Stimulated activated CD8-positive, alpha-beta memory T cell treated with anti-CD3 and anti-CD28 coated beads, Interleukin-12 subunit alpha, Interleukin-12 subunit beta, amount 100 ng/mL, for 24 hours (primary cell): ENCODE measurements at regions not wholly inside any gene's neighbourhood (a gene's known extent, or its start where the extent isn't known, plus 50 kb on each side); places are given as distances from the start of the nearest gene placed in this dataset.
"Not testable (repeated sequence)": the region's sequence is repeated elsewhere in the genome, so short reads cannot be mapped to it uniquely, and the experiment has no call there.

ENCODE experiments used
- DNase-seq: peaks from one replicate; pipeline ENCODE4 v3.0.0-alpha.2; 2020; ENCODE audit errors: extremely low read depth

DNA sequence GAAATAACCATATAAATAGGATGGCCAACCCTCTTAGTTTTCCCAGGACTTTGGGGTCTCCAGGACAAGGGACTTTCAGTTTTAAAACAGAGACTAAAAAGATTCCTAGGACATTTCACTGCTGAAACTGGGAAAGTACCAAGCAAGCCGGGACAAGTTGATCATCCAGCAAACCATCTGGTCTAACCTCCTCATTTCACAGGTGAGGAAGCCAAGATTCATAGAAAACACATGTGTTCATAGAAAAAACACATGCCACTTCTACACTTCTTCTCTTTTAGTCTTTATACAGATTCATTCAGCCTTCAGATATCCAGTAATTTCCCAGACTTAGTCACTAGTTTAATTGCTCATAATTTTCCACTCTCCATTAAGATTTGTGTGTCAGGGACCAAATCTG, 165.6 kb upstream of the CCDC54 start:
- DNase-seq: no peak

DNA sequence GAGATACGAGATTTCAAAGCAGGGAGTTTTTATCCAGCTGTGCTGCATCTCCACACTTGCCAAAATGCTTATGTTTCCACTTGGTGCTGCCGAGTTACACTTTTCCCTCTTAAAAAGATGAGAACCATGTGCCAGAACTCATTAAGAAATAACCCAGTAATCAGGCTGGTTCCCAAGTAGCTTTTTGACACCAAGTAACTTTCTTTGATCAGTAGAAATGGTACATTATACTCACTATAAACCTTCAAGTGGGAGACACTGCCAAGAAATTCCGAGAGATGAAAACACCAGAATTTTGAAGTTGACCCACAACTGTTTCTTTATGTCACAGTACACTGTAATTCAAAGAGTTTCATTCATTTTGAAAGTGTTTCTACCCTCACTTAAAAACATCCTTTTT, 164.6 kb upstream of the CCDC54 start:
- DNase-seq: no peak

DNA sequence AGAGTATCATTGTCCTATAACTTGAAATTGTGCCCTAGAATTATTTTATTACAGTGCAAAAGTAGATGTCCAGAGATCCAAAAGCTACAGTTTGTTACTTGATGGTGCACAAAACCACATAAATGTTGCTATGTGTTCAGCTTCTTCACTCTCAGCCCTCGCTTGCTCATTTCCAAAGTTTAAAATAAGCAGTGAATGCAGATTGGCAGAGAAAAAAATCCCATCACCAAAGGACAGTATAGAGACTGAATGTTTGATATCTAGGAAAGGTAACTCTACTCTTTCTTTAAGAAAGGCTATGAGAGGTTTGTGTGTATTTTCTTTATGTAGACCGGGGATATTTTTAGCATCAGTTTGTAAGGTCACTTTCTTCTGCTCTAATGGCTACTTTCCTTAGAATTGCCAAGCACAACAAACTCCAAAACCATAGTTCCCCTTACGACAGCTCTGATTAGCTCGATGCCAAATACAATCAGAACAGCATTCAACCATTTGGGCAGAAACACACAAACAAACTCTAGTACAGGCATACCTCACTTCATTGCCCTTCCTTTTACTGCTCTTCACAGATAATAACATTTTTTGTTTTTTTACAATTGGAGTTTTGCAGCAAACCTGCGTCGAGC, 164.1 kb upstream of the CCDC54 start:
- no peak for DNase-seq

DNA sequence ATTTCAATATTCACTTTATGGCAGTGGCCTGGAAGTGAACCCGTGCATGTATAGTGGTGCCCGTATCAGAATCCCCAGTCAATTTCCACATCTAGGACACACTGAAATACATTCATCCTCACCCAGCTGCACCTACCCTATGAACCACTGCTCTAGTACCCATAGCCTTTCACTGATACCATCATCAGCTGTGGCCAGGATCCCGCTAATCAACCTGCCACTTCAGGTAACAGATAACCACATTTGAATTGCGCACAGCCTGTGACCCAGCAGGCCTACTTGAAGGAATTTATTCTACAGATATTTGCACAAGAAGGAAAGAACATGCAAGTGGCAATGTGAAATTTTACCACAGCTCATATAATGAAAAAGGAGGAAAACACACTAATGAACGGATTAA, 161.0 kb upstream of the CCDC54 start:
- no peak for DNase-seq

DNA sequence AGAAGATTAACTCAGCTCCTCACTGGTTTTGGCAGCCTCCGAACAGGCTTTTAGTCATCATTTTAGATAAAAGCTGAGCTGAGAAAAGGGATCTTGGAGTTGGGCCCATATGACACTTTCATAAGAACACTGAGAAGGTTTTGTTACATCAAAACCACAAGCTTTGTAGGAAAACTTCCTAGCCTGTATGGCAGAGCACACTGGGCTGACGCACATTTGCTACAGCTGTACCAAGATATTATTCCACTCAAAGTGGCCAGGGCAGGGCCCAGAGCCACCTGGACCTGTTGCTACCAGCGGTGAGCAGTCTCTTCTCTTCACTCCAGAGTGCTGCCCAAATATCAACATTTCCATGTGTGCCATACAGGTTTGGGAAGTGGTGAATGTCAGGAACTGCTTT, 160.5 kb upstream of the CCDC54 start:
- no peak for DNase-seq

DNA sequence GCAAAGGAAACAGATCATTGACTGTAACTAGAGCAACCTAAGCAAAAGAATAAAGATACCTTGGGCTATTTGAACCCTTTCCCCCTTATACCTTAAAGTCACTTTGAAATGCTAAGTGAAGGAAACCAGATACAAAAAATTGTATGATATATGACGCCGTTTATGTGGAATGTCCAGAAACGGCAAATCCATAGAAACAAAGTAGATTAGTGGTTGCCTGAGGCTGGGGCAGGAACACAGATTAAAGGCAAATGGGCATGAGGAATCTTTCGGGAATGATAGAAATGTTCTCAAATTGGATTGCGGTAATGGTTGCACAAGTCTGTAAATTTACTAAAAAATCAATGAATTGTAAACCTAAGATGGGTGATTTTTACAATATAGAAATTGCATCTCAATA, 160.1 kb upstream of the CCDC54 start:
- no peak for DNase-seq

DNA sequence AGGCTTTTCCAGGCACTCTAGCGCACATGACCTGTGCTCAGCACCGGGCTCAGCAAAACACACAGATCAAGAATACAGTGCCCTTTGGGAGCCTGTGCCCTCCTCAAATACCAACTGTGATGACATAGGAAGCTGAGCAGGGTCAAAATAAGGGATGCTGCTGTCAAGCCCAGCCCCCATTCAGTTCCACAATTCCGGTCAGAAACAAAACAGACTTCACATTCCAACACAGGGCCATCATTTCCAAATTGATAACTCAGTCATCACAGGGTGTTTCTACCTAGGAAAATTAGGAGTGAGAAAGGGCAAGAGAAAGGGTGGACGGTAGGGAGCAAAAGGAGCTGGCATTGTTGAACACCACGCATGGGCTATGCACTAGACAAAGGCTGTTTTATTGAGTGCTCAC, 158.4 kb upstream of the CCDC54 start:
- DNase-seq: no peak

DNA sequence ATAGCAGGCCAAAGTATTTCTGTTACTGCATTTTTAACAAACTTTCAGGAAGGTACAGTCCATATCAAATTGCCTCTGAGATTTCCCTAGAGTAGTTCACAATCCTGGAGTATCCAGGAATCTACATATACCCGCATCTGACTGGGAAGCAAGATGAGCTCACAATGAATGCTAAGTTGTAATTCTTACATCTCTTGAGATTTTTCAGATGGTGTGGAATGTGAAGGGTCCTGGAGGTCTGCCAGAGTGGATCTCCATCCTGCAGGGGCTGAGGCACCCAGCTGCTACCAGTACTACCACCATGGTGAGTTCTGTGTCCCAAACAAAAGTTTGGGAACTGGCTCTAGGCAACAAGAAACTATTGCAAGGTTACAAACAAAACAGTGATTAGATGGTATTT, 156.7 kb upstream of the CCDC54 start:
- DNase-seq: no peak

DNA sequence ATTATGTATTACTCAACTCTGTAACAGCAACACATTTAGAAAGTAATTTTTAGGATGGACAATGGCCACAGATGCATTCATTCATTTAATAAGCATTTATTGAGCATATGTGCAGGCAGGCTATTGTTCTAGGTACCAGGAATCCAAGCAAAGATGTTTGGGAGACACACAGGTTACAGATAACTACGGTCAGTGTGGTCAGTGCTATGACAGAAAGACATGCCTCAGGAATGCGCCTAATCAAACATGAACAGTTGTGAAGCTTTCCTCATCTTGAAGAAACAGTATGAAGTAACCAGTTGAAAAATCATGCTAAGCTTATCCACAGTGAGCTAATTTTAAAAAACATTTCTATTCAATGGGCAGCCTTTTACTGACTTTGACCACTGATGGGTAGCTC, 155.4 kb upstream of the CCDC54 start:
- DNase-seq: no peak

DNA sequence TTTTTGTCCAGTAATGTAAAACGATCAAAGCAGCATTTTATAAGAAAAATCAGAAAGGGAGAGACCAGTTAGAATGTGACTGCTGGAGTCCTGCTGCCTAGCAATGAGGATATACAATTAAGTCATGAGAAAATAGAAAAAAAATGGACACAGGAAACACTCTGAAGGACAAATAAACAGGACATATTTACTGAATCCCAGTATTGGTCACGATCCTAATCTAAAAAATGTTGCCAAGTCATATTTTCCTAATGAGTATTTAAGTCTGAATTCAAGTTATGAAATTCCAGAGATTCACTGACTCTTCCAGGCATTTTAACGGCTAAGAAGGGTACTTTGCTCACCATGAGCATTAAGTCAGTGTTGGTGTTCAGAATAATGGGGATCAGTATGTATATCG, 154.3 kb upstream of the CCDC54 start:
- DNase-seq: no peak

DNA sequence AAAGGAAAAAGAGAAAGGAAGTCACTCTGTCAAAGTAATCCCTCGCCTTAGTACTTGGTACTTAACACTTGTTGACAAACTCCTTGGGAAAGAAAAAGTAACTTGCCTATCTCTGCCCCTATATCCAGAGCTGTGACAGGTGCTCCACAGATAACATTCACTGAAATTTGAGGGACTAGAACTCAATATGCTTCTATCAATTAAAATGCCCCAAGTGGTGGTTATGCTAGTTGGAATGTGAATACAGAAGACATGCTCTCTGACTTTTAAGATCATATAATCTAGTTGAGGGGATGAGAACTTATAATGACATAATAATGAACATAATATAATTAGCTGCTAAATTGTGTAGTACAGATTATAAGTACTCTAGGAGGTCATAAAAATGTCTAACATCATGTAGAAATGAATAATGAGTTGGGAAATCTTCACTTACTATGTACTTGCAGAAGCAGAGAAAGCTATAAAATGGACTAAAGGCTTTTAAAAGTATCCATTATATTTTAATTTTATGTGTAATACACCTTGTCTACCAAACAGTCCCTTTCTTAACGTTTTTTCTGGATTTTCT, 153.1 kb upstream of the CCDC54 start:
- DNase-seq: no peak

DNA sequence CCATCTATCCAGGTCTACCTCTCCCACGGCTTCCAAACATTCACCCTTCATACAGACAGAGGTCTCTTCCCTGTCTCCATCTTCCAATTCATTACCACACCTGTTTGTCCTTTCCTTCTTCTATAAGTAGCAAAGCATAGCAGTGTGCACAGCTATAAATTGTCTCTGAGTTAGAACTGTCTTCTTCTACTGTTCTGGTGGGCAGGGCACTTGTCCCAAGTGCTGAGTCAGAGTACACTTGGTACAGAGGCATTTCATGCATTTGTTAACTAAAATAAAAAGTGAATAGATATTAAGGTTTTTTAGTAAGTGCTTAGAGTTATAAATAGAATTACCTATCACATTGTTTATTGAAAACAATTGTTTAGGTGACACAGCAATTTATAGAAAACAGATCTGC, 150.1 kb upstream of the CCDC54 start:
- DNase-seq: no peak

DNA sequence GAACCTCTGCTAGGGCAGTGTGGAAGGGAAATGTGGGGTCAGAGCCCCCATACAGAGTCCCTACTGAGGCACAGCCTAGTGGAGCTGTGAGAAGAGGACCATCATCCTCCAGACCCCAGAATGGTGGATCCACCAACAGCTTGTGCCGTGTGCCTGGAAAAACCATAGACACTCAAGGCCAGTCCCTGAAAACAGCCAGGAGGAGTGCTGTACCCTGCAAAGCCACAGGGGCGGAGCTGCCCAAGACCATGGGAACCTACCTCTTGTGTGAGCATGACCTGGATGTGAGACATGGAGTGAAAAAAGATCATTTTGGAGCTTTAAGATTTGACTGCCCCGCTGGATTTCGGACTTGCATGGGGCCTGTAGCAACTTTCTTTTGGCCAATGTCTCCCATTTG, 143.4 kb upstream of the CCDC54 start:
- DNase-seq: not testable (repeated sequence)

DNA sequence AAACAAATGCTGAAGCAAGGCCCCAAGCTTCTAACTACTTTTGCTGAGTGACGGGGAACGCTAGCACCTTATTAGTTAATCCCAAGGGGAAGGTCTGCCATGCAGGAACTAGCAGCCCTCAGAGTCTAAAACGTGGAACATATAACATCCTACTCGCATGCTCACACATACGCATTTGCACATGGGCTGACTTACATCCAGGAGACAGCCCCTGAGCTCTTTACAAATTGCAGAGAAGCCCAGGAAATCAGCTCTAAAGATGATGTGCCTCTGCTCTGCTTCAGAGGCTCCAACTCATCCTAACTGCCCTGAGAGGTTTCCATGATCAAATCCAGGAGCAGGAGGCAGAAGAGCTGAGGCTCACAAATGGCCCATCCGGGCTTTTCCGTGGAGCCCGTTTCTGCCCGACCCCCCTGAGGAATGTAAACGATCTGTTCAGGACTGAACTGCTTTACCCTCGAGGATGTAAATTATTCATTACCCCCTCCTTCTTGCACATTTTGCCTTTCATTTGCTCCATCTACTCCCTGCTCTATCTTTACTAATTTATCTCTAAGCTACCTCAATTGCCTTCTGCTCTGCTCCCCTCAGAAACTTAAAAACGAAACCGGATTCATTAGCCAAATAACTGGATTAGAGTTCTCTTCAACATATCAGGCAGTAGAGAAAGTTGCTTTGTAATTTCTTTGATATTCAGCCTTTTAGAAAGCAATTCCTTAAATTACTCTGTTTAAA, 141.9 kb upstream of the CCDC54 start:
- no peak for DNase-seq

DNA sequence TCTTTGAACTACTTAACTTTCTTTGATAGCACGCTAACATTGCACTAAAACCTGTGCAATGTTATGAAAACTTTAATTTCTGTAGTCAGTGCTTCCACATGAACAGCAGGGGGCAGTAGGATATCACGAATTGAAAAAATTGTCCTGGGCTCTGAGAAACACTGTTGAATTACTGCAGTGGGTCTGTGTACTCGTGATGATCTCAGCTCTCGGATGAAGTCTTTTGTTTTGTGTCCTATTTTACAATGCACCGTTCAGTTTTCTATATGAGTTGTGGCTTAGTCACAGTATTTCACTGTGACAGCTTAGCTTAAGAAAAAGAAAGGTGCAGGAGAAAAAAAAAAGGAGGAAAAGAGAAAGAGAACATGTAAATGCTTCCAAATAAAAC, 141.3 kb upstream of the CCDC54 start:
- no peak for DNase-seq

DNA sequence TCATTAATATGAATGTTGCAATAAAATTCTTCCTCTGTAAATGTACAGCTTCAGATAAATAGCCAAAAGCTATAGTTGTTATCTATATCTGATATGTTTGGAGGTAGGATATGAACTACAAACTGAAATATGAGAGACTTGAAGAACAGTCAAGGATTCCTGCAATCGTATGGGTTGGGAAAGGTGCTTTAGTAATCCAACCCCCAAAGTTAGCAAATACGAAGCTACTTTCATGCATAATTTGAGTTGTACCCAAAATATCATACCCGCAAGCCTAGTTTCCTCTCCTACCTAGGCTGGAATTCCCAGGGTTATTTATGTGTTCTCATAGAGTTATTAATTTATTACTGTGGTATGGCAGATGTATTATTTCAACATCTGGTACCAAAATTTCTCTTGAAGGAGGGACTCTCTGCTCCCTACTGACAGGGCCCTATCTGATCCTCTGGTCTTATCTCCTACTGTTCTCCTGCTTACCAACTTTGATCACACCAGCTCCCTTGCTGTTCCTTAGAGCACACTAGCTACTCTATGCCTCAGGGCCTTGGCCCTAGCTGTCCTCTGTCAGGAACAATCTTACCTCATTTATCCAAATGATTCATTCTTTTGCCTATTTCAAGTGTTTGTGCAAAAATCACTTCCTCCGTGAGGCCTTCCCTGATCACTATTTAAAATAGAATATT, 140.4 kb upstream of the CCDC54 start:
- DNase-seq: no peak

DNA sequence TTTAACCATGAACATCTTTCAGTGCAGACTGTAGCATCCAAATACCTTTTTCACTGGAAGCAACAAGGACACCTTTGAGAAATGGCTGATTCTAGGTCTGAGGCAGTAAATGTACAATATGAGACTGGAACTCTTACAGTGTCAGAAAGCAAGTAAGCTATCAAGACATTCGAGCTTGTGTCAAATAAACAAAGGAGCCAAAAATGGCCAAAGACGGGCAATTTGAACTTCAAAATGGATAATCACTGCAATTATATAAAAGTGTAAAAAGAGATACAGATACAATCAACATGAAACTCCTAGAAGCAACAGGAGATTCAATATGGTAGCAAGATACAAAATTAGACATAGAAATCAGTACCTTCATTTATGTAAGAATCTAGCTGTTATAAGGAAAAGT, 138.5 kb upstream of the CCDC54 start:
- no peak for DNase-seq

DNA sequence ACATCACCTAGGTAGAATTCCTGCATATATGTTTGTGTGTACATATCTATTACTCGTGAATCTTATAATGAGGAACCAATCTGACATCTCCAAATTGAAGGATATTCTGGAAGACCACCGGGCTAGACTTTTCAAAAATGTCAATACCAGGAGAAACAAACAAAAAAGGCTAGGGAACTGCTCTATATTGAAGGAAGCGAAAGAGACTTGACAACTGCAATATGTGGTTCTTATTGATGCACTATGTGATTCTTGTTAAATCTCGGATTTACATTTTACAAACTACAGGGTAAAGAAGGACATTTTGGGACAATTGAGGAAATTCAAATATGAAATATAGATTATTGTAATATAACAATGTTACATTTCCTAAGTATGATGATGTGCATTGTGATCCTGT, 137.5 kb upstream of the CCDC54 start:
- DNase-seq: no peak

DNA sequence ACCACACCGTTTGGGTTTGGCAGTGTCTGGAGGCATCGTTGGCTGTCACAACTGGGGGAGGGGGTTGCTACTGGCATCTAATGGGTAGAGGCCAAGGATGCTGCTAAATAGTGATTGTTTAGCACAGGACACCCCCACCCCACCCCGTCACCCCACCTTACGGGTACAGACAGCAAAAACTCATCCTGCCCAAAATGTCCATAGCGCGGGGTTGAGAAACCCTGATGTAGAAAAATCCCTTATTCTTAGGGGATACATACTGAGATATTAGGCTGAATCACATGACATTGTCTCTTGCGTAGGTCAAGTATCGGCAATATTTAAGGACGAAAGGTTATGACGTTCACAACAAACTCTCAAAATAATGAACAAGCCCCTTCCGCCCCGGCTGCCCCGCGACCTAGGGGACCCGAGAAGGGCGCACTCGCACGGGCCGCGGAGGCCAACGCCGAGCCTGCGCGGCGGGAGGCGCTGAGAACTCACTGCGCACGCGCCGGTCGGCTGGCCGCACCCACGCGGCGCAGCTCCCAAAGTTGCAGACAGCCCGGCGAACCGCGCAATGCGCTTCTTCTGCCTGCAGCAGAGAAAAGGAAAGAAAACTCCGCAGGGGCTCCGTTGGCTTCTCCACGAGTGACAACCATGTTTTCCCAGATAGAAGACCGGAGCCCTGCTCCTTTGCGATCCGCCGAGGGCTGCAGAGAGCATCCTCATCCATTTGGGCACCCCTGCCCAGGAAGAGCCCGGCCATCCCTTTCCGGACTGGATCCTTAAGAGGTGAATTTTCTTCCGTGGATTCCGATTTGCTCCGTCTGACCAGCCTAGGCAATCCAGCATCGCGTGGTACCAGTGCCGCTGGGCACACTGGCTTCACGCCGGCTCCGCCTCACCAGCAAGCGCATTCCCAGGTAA, 136.8 kb upstream of the CCDC54 start:
- DNase-seq: peak; percentile 47

DNA sequence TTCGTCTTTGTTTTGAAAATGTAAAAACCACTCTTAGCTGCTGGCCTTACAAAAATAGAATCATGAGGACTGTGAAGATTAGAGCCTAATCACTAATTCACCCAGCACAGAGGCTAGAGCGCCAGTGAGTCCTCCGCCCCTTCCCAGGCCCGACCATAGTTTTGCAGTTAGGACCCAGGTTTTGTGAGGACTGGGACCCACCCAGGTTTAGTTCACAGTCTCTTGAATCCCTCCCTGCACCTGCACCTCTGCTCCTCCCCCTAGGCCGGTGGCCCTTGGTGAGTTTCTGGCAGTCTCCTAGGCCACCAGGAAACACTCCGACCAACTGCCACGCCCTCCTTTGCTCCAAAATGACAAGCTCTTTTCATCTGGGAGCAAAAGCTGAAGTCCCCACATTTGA, 136.0 kb upstream of the CCDC54 start:
- DNase-seq: no peak

DNA sequence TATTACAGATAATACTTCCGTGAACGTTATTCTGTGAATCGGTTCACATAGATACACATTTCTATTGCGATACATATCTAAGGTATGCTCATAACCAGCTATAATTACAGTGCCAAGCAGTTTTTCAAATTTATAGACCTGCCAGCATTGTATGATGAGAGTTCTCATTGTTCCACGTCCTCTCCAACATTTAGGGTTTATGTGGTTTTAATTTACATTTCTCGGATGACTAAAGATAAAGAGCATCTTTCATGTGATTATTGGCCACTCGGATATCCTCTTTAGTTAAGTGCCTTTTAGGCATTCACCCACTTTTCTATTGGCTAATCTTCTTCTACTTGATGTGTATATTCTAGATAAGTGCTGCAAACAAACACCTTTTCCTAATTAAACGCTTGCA, 134.7 kb upstream of the CCDC54 start:
- DNase-seq: no peak

DNA sequence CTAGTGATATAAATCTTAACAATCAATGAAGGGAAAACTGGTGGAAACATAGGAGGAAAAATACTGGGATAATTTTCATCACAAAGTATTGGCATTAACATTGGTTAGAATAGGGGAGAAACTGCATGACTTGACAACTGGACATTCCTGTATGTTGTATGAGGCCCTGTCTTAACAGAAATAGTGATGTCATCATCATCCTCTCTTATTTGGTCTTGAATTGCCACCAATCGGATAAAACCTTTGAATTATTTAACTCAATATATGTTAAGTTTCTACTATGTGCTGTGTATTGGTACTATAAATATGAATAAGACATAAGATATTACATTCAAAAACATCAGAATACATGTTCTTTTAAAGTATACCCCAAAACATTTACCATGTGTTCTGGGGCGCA, 130.1 kb upstream of the CCDC54 start:
- DNase-seq: no peak
